ENCODE measurements at regions not wholly inside any gene's neighbourhood (a gene's known extent, or its start where the extent isn't known, plus 50 kb on each side); places are given as distances from the start of the nearest gene placed in this dataset.

DNA sequence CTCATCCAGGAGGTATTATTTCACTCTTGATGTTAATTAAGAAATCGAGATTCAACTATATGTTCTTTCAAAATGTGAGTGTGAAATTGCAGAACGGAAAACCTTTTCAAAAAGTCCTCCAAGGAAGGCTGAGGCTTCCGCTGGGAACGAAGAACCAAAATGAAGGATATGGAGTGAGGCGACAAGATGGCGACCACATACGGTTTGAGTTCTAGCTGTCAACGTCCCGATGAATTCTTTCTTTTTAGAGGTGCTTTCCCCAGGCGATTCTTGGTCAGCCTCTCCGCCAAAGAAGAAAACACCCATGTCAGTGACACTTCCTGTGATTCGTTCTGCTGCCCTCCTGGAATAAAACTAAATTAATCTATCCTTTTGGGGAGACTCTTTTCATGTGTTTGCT, 78.3 kb upstream of the ADAMTS16 start:
- DNase-seq (ENCODE audit: low read depth in 2 of 2) = no peak

DNA sequence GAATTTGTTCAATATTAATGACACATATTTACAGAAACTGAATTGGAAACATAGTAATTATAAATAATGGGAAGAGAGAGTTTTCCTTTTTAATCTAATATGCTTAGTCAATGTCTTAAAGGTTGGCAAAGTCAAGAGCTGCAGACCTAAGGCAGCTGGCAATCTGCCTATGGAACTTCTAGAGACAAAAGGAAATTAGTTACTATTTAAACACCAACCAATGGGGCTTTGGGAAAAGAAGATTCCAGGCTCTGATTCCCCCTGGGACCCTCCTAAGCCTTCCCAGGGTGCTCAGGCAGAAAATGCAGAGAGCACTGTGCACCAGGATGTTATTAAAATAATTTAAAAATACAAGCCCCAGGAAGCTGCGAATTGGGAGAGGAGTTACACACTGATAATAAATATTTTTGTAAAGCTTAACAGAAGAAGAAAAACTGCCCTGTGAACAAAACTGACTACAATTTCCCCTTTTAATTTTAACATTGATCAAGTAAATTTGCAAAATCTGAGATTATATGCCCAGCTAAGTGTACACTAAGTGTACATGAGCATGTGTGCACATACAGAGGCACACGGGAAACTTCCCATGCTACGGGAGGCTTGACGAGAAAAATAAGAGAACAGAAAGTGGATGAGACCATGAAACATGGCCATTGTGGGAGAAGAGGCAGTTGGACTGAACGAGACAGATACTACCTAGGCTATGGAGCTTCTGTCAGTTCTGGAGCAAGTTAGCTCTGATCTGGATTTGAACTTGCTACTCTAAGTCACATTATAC, 77.4 kb upstream of the ADAMTS16 start:
- DNase-seq (ENCODE audit: low read depth in 2 of 2) = no peak

DNA sequence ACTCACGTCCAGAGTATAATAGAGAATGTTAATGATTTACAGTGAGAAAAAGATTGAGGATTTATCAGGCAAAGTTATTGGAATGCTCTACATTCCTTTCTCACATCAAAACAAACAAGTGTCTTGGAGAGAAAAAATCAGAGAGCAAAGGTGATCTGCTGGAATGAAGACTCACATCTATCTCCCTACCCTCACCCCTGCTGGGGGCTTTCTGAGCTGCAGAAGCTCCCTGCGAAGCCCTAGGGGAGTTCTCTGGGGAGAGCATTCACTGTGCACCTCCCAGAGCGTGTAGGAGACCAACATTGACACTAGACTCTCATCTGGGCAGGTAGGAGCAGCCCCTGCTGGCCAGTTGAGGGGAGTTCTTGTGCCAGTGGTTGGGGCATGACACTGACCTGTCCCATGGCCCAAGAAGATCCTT, 76.6 kb upstream of the ADAMTS16 start:
- no peak for DNase-seq (ENCODE audit: low read depth in 2 of 2)

DNA sequence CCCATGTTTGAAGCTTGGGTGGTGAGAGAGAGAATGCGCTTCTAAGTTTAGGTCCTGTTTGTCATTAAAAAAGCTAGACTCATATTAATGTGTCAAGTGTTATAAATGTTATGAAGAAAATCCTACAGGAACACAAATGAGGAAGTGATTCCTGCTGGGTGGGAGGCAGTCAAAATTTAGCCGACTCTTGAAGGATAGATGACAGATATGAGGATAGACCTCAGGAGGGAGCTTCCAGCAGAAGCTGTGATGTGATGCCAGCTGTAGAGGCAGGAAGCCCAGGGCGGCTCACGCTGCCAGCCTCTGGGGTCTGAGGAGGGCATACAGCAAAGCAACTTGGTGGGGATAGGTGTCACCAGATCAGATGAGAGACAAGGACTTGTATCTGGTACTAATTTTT, 74.7 kb upstream of the ADAMTS16 start:
- DNase-seq (ENCODE audit: low read depth in 2 of 2) = no peak

DNA sequence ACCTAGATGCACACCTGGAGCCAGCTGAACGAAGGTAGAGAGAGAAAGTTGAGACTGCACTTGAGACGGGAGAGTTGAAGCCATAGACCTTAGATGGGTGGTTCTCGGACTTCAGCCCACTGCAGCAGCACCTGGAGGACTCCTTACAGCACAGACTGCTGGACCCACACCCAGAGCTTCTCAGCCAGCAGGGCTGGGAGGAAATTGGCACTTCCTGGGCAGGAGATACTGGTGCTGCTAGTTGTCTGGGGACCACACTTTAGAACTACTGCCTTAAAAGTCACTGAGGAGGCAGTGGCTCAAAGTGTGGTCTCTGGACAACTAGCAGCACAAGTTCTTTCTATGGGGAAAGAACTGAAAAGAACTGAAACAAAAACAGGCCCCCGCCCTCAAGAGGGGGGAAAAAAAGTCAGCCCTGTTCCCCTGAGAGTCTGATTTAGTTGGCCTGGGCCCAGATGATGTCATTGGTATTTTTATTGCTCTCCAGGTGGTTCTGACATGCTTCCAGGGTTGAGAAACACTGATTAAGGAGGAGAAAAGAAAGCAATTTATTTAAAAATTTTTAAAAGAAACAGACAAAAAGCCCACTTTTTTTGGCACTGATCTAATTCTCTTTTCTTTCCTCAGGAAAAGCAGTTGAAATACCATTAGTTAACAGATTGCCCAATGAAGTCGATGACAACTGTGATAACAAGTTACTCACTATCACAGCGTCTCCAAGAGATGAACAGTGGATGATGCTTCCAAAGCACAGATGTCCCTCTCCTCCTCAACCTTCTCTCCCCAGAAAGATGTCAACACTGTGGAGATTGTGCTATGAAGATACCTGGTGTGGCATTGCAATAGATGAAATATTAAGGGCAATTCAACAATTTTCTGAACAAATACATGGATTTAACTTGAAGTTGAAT, 73.6 kb upstream of the ADAMTS16 start:
- DNase-seq (ENCODE audit: low read depth in 2 of 2) = no peak

DNA sequence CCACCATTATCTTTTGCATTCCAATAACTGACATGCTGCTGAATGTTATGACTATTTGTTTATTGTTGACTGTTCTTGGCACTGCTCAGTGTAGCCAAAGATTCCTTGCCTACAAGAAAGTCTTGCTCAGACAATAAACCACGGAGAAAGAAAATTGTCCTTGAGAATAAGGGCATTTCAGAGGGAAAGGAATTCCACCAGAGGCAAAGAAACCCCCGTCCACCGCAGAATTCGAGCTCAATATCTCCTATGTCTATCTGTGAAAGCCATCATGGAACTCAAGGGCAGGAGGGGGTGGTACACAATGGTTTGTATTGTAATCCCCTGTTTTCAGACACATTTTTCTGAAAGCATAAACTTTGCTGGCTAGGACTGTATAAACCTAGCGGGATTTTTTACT, 70.3 kb upstream of the ADAMTS16 start:
- DNase-seq (ENCODE audit: low read depth in 2 of 2) = no peak

DNA sequence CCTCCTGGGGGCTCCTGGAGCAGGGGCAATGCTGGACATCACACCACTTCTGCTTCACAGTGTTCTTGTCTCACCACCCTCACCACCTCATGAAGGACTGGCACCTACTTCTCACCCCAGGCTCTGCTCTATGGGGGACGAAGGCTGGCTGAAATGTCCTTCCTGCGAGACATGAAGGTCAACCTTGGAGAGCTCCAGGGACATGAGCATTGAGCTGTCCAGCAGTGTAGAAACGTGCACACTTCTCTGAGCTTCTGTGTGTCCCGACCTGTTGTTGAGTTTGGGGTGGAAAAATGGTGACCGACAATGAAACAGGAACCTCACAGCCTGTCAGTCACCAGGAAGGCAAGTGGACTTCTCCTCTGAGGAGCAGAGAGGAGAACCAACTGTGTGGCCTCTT, 68.6 kb upstream of the ADAMTS16 start:
- no peak for DNase-seq (ENCODE audit: low read depth in 2 of 2)

DNA sequence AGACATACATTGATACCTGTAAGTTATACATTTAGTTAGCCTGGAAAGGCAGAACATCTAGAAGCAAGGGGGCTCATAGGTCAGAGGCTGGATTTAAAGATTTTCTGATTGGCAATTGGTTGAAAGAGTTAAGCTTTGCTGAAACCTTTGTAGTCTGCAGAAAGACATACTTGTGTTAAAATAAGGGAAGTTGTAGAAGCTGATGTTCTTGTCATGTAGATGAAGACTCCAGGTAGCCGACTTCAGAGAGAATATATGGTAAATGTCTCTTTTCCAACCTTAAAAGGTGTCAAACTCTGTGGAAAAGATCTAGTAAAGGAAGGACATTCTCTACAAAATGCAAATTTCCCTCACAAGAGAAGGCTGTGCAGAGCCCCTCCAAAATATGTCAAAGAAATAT, 62.9 kb upstream of the ADAMTS16 start:
- DNase-seq (ENCODE audit: low read depth in 2 of 2) = no peak

DNA sequence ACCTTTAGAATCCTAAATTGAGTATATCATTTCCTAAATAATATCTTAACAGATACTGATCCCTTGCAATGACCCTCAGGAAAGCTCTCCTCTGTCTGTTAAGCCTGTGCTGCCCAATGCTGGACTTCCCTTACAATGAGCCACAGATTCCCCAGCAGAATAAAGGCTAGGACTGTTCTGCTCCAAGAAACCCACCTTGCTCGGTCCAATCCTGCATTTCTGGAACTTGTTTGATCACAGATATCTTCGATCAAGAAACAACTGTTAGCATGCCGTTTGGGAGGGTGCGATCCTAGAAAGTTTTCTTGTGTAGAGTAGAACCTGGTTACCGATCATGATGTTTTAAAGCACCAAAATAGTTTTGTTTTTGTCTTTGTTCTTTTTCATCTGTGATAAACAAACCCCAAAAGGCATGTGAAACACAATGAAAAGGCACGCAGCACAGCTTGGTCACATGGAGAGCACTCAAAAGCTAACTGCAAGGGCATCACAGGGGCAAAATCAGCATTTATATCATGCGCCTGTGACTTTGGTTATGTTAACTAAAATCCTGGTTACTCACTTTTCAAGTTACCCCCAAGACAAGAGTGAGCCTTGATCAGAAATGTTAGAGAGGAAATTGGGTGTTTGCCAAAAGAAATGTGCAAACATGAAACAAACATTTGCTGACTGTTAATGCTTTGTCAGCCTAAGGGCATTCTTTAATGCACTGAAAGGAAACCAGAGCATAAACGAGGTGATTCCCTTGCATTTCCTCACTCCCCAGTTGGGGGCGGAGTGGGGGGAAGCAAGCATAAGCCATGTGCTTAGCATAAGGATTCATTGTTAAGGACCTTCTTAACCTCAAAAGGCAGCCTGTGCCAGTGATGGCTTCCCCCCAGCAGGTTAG, 61.9 kb upstream of the ADAMTS16 start:
- DNase-seq (ENCODE audit: low read depth in 2 of 2) = no peak

DNA sequence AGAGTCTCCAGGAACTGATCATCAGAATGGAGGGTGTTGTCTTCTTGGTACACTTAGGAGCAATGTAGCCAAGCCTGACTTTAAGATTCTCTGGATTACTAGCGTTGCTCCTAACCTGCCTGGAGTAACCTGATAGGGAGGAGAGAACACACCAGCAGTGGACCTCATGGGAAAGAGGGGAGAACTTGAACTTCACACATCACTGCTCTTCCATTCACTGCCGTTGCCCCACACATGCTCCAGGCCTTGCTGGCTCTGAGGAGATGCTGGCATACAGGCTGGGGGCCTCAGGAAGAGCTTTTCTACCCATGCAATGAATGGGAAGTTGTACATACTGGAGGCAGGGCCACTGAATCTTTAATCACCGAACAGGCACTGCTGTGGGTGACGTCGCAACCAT, 60.3 kb upstream of the ADAMTS16 start:
- no peak for DNase-seq (ENCODE audit: low read depth in 2 of 2)

DNA sequence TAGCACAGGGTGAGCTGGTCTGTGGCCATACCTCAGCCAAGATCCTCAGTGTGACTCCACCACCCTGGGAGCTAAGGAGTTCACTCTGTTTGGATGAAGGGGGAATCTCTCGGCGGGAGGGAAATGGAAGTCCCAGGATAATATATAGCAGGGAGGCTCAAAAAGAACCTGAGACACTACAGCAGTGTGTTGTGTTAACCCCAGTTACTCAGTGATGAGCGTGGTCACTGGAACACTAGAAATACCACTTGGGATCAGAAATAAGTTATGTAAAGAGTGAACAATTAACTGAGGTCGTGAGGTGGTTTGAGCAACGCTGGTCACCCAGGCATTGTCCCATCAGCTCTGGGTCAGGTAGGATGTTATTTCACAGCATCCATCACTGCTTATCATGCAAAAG, 59.3 kb upstream of the ADAMTS16 start:
- no peak for DNase-seq (ENCODE audit: low read depth in 2 of 2)

DNA sequence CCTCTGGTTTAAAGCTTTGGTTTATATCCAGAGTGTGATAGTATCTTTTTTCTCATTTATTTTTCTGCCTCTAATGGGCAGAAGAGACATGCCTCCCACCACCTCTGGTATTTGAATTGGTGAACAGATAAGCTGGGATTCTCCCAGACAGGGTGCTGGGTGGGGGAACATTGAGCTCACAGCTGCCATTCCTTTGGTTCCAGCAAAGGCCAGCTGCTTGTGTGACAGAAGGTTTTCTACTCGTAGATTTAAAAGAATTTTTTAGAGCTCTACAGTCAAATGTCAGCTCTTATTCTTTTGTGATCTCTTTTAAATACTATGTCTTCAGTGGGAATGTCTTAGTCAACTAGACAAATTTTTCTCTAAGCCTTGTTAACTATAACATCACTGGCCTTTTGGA, 54.7 kb upstream of the ADAMTS16 start:
- DNase-seq (ENCODE audit: low read depth in 2 of 2) = no peak

DNA sequence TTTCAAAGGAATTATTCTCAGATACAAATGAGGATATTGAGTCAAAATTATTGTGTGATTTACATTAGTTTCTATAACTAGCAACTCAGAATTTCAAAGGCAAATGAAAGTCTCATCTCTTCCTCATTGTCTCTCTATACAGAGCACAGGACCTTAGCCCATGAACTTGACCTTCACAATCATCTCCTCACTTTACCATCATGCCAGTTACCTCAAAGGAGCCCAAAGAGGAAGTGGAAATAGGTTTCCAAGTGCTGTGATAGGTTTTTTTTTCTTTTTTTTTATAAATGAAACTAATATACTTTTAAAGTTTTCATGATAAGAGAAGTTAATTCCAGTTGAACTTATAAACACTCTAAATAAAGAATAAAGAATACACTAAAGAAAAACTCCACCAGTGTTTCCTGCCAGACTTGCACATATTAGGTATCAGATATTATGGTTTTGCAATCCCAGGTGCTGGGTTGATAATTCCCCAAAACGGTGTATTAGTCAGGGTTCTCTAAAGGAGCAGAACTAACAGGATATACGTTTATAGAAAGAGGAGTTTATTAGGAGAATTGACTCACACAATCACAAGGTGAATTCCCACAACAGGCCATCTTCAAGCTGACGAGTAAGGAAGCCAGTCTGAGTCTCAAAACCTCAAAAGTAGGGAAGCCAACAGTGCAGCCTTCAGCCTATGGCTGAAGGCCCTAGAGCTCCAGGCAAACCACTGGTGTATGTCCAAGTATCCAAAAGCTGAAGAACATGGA, 50.1 kb upstream of the ADAMTS16 start:
- no peak for DNase-seq (ENCODE audit: low read depth in 2 of 2)

Measured in stimulated activated CD4-positive, alpha-beta T cell treated with anti-CD3 and anti-CD28 coated beads, Interleukin-15, amount 100 ng/mL, for 48 hours (primary cell).